Fibroblast of lung (primary cell): ENCODE measurements at regions not wholly inside any gene's neighbourhood (a gene's known extent, or its start where the extent isn't known, plus 50 kb on each side); places are given as distances from the start of the nearest gene placed in this dataset.

Source experiments
- EZH2 ChIP-seq: IDR thresholded peaks from 2 replicates; pipeline ENCODE4 v1.5.1; 2012; ENCODE audit warnings: low read length, control low read depth, mild to moderate bottlenecking; ENCODE audit errors: missing control alignments
- TF ChIP-seq, protein P1 (sequence below), 2 donors: IDR thresholded peaks in 1 of 2; conservative IDR thresholded peaks in 1 of 2; 1 replicate in 1 of 2; 2 replicates in 1 of 2; pipeline ENCODE4 v1.5.1; 2011 to 2012; ENCODE audit warnings: low read length in 2 of 2, control low read depth in 1 of 2, inconsistent platforms in 1 of 2, low read depth in 1 of 2, mild to moderate bottlenecking in 1 of 2

DNA sequence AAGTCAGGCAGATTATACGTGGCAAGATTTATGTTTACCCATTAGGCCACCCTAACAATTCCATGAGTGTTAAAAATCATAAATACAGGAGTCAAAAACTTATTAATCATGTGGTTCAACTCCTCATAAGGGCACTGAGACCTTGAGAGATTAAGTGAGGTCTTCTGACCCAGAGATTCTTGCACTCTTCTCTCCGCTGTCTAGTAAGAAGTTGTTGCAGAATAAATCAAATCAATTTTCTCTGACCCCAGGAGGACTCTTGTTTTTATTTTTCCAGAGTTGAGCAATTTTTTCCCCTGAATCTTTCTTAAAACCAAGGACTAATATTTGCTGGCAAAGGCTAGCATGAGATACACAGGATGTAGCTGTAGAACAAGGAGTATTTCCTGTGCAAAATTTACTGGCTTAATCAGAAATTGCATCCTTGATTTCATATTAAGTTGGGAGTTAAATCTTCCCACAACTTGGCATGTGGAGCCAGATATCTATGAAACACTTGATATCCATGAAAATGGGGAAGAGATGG lies 90.9 kb upstream of the PTHLH start:
- TF ChIP-seq, protein P1, sequence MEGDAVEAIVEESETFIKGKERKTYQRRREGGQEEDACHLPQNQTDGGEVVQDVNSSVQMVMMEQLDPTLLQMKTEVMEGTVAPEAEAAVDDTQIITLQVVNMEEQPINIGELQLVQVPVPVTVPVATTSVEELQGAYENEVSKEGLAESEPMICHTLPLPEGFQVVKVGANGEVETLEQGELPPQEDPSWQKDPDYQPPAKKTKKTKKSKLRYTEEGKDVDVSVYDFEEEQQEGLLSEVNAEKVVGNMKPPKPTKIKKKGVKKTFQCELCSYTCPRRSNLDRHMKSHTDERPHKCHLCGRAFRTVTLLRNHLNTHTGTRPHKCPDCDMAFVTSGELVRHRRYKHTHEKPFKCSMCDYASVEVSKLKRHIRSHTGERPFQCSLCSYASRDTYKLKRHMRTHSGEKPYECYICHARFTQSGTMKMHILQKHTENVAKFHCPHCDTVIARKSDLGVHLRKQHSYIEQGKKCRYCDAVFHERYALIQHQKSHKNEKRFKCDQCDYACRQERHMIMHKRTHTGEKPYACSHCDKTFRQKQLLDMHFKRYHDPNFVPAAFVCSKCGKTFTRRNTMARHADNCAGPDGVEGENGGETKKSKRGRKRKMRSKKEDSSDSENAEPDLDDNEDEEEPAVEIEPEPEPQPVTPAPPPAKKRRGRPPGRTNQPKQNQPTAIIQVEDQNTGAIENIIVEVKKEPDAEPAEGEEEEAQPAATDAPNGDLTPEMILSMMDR (conservative IDR thresholded peaks at IDR 0.05 in 1 of 2, IDR thresholded peaks at IDR 0.05 in 1 of 2; ENCODE audit: low read depth in 1 of 2, low read length in 2 of 2), result no peak
- TF ChIP-seq EZH2, result no peak
